Nephron progenitor cell (in vitro differentiated cells): ENCODE measurements at regions not wholly inside any gene's neighbourhood (a gene's known extent, or its start where the extent isn't known, plus 50 kb on each side); places are given as distances from the start of the nearest gene placed in this dataset.
A peak's percentile ranks its signal among the peaks of the same experiment; 100 is the strongest.

Source experiments
- DNase-seq: peaks from one replicate; pipeline ENCODE4 v3.0.0; 2021
- H3K27ac Mint-ChIP-seq: 2 replicates; pipeline ENCODE4 v1.8.0; 2021; ENCODE audit warnings: mild to moderate bottlenecking, moderate library complexity, mixed read lengths
- H3K27me3 Mint-ChIP-seq: 2 replicates; pipeline ENCODE4 v1.8.0; 2021; ENCODE audit warnings: mild to moderate bottlenecking, low read depth, mixed read lengths; ENCODE audit not compliant: poor library complexity
- H3K36me3 Mint-ChIP-seq: 2 replicates; pipeline ENCODE4 v1.8.0; 2021; ENCODE audit warnings: low read depth, mixed read lengths
- H3K4me1 Mint-ChIP-seq: 2 replicates; pipeline ENCODE4 v1.8.0; 2021; ENCODE audit warnings: mixed read lengths
- H3K4me3 Mint-ChIP-seq: 2 replicates; pipeline ENCODE4 v1.8.0; 2021; ENCODE audit warnings: mild to moderate bottlenecking, moderate library complexity, mixed read lengths
- H3K9me3 Mint-ChIP-seq: 2 replicates; pipeline ENCODE4 v1.8.0; 2021; ENCODE audit warnings: mild to moderate bottlenecking, moderate library complexity, mixed read lengths
- CTCF ChIP-seq: fragments of 200-600 bp; sonication (generic); IDR thresholded peaks from 2 replicates; pipeline ENCODE4 v1.5.0; 2021; ENCODE audit warnings: antibody characterized with exemption

- no peak for TF ChIP-seq CTCF
- DNase-seq: no peak
- no peak overlapping the region for H3K4me3 Mint-ChIP-seq
- peak overlapping the region; percentile 56 for H3K27ac Mint-ChIP-seq
- no peaks in the 10 kb centered on the region for H3K27me3 Mint-ChIP-seq
- H3K36me3 Mint-ChIP-seq: no peaks in the 10 kb centered on the region
- peaks cover 12% of the 10 kb centered on the region for H3K9me3 Mint-ChIP-seq
- H3K4me1 Mint-ChIP-seq: peaks cover 39% of the 10 kb centered on the region
Observed at GRCh38 chr2:221334481-221335218, 237.5 kb downstream of the EPHA4 start.

GRCh38 chr2:221335219-221335752, 236.8 kb downstream of the EPHA4 start:
- H3K27ac Mint-ChIP-seq: no peak overlapping the region

GRCh38 chr2:221336967-221337366, 235.1 kb downstream of the EPHA4 start:
- no peak for DNase-seq
- Mint-ChIP-seq H3K27me3 (no peaks in the 10 kb centered on the region), H3K4me1 (peaks cover 39% of the 10 kb centered on the region), H3K4me3 (no peak overlapping the region), H3K27ac (no peak overlapping the region), H3K9me3 (peaks cover 7% of the 10 kb centered on the region), H3K36me3 (no peaks in the 10 kb centered on the region)
- TF ChIP-seq CTCF: no peak

More at GRCh38 chr2:221335219-221335752, 236.8 kb downstream of the EPHA4 start:
- Mint-ChIP-seq H3K9me3 (peaks cover 12% of the 10 kb centered on the region), H3K36me3 (no peaks in the 10 kb centered on the region), H3K4me3 (no peak overlapping the region), H3K27me3 (no peaks in the 10 kb centered on the region), H3K4me1 (peaks cover 39% of the 10 kb centered on the region)
- TF ChIP-seq CTCF: no peak
- DNase-seq: no peak

- no peak for TF ChIP-seq CTCF
- no peaks in the 10 kb centered on the region for H3K36me3 Mint-ChIP-seq
- H3K4me1 Mint-ChIP-seq: peaks cover 39% of the 10 kb centered on the region
- no peak overlapping the region for H3K4me3 Mint-ChIP-seq
- H3K9me3 Mint-ChIP-seq: no peaks in the 10 kb centered on the region
- H3K27ac Mint-ChIP-seq: no peak overlapping the region
- DNase-seq: no peak
- H3K27me3 Mint-ChIP-seq: no peaks in the 10 kb centered on the region
Observed at GRCh38 chr2:221337957-221338685, 234.0 kb downstream of the EPHA4 start.

- H3K9me3 Mint-ChIP-seq: no peaks in the 10 kb centered on the region
- TF ChIP-seq CTCF: no peak
- H3K4me1 Mint-ChIP-seq: peaks cover 16% of the 10 kb centered on the region
- H3K4me3 Mint-ChIP-seq: no peak overlapping the region
- H3K27ac Mint-ChIP-seq: no peak overlapping the region
- no peak for DNase-seq
- H3K36me3 Mint-ChIP-seq: no peaks in the 10 kb centered on the region
- H3K27me3 Mint-ChIP-seq: no peaks in the 10 kb centered on the region
Observed at GRCh38 chr2:221342388-221342787, 229.7 kb downstream of the EPHA4 start.
